ENCODE measurements at regions not wholly inside any gene's neighbourhood (a gene's known extent, or its start where the extent isn't known, plus 50 kb on each side); places are given as distances from the start of the nearest gene placed in this dataset.
A peak's percentile ranks its signal among the peaks of the same experiment; 100 is the strongest.

DNA sequence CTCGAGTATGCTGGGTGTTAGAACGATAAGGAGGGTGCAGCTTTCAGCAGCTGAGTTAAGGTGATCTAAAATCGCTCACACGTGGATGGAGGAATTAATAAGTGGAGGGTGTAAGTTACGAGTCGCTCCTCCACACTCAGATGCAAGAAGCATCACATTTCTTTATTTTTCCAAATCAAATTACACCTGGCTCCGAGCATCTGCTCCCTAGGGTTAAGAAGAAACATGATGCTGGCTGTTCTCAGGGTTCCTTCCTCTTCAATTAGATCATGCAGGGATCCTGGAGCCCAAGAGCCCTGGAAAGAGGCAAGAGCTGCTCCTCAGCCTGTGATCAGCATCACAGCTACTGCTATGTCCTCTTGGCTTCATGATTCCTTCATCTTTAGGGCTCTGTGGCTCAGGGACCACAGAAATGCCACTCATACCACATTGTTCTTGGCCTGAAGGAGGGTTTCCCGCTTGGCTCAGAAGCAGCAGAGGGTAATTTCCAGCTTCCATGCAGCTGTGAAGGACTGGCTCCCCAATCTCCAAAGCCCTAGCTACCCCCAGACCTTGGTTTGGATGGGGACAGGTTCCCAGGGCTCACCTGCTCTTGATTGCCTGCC, 235.9 kb upstream of the ZNF32 start:
- TF ChIP-seq POLR2AphosphoS5 (IDR thresholded peaks at IDR 0.05): no peak
- TF ChIP-seq CTCF (IDR thresholded peaks at IDR 0.05): no peak
- no peak for TF ChIP-seq POLR2A (IDR thresholded peaks at IDR 0.05)
- no peak for TF ChIP-seq EP300 (IDR thresholded peaks at IDR 0.05)
- 65 to 81% methylated on average over 8 of the region's 8 CpGs for WGBS, 2 donors

GRCh38 chr10:43882711-43883110, 234.0 kb upstream of the ZNF32 start:
- H3K4me3 ChIP-seq: no peak overlapping the region
- 73 to 92% methylated on average over 2 of the region's 2 CpGs for WGBS, 2 donors
- no peaks in the 10 kb centered on the region for H3K36me3 ChIP-seq
- TF ChIP-seq POLR2A (IDR thresholded peaks at IDR 0.05) (no peak), POLR2AphosphoS5 (IDR thresholded peaks at IDR 0.05) (no peak), CTCF (IDR thresholded peaks at IDR 0.05) (no peak), EP300 (IDR thresholded peaks at IDR 0.05) (no peak)
- DNase-seq (no peak), ATAC-seq (ENCODE audit: low FRiP score in 2 of 2) (no peak)
- H3K9me3 ChIP-seq: no peaks in the 10 kb centered on the region
- H3K27ac ChIP-seq: no peak overlapping the region
- no peaks in the 10 kb centered on the region for H3K27me3 ChIP-seq
- peaks cover 0 to 10% (median 8%) of the 10 kb centered on the region in 4 donors for H3K4me1 ChIP-seq

More for the DNA sequence above, 235.9 kb upstream of the ZNF32 start:
- no peaks in the 10 kb centered on the region for H3K27me3 ChIP-seq
- no peaks in the 10 kb centered on the region for H3K36me3 ChIP-seq
- H3K9me3 ChIP-seq: no peaks in the 10 kb centered on the region
- H3K4me3 ChIP-seq: no peak overlapping the region
- ATAC-seq (ENCODE audit: low FRiP score in 2 of 2): no peak
- no peak overlapping the region for H3K27ac ChIP-seq
- DNase-seq: no peak
- H3K4me1 ChIP-seq: no peaks in the 10 kb centered on the region

GRCh38 chr10:43881657-43882056, 233.0 kb upstream of the ZNF32 start:
- Histone ChIP-seq H3K36me3 (no peaks in the 10 kb centered on the region), H3K27ac (no peak overlapping the region), H3K9me3 (no peaks in the 10 kb centered on the region), H3K4me1 (peaks cover 0 to 10% (median 8%) of the 10 kb centered on the region in 4 donors), H3K4me3 (no peak overlapping the region), H3K27me3 (no peaks in the 10 kb centered on the region)
- WGBS, 2 donors: 98 to 100% methylated on average over 1 to 2 of the region's 2 CpGs
- no peak for TF ChIP-seq POLR2A (IDR thresholded peaks at IDR 0.05)
- TF ChIP-seq POLR2AphosphoS5 (IDR thresholded peaks at IDR 0.05): no peak
- TF ChIP-seq CTCF (IDR thresholded peaks at IDR 0.05): no peak
- no peak for TF ChIP-seq EP300 (IDR thresholded peaks at IDR 0.05)
- DNase-seq (no peak), ATAC-seq (ENCODE audit: low FRiP score in 2 of 2) (peak in 1 of 2 donors; percentile 13)

DNA sequence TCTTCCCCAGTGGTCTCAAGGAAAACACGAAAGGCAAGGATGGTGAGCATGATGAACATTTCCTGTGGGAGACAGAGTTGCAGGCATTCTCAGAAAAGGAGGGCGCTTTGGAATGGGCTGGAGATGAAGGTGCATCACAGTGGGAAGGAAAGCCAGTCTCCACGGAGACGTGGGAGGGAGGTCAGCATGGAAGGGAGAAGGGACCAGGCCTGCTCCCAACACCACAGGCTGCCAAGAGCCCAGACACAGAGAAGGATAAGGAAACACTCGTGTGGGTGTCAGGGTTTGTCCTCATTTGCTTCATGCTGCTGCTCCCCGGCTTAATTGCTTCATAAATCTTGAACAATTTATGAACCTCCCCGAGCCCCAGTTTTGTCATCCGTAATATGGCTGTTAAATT, 231.5 kb upstream of the ZNF32 start:
- no peak for ATAC-seq (ENCODE audit: low FRiP score in 2 of 2)
- Histone ChIP-seq H3K27ac (no peak overlapping the region), H3K27me3 (no peaks in the 10 kb centered on the region), H3K9me3 (no peaks in the 10 kb centered on the region), H3K36me3 (no peaks in the 10 kb centered on the region), H3K4me1 (peaks cover 0 to 10% (median 8%) of the 10 kb centered on the region in 4 donors), H3K4me3 (no peak overlapping the region)
- no peak for DNase-seq
- WGBS, 2 donors: 79 to 82% methylated on average over 8 of the region's 8 CpGs
- TF ChIP-seq POLR2A (IDR thresholded peaks at IDR 0.05): no peak
- no peak for TF ChIP-seq CTCF (IDR thresholded peaks at IDR 0.05)
- no peak for TF ChIP-seq POLR2AphosphoS5 (IDR thresholded peaks at IDR 0.05)
- TF ChIP-seq EP300 (IDR thresholded peaks at IDR 0.05): no peak

- Histone ChIP-seq H3K36me3 (no peaks in the 10 kb centered on the region), H3K4me1 (peaks cover 0 to 10% (median 8%) of the 10 kb centered on the region in 4 donors), H3K27me3 (no peaks in the 10 kb centered on the region), H3K9me3 (no peaks in the 10 kb centered on the region), H3K27ac (no peak overlapping the region), H3K4me3 (no peak overlapping the region)
- TF ChIP-seq CTCF (IDR thresholded peaks at IDR 0.05) (no peak), POLR2AphosphoS5 (IDR thresholded peaks at IDR 0.05) (no peak), EP300 (IDR thresholded peaks at IDR 0.05) (no peak), POLR2A (IDR thresholded peaks at IDR 0.05) (no peak)
- ATAC-seq (ENCODE audit: low FRiP score in 2 of 2): no peak
- no peak for DNase-seq
- WGBS, 2 donors: 87 to 100% methylated on average over 9 to 12 of the region's 12 CpGs
Measured at GRCh38 chr10:43879742-43880141, 231.1 kb upstream of the ZNF32 start.
